ENCODE measurements at regions not wholly inside any gene's neighbourhood (a gene's known extent, or its start where the extent isn't known, plus 50 kb on each side); places are given as distances from the start of the nearest gene placed in this dataset.
"Not testable (repeated sequence)": the region's sequence is repeated elsewhere in the genome, so short reads cannot be mapped to it uniquely, and the experiment has no call there.

DNA sequence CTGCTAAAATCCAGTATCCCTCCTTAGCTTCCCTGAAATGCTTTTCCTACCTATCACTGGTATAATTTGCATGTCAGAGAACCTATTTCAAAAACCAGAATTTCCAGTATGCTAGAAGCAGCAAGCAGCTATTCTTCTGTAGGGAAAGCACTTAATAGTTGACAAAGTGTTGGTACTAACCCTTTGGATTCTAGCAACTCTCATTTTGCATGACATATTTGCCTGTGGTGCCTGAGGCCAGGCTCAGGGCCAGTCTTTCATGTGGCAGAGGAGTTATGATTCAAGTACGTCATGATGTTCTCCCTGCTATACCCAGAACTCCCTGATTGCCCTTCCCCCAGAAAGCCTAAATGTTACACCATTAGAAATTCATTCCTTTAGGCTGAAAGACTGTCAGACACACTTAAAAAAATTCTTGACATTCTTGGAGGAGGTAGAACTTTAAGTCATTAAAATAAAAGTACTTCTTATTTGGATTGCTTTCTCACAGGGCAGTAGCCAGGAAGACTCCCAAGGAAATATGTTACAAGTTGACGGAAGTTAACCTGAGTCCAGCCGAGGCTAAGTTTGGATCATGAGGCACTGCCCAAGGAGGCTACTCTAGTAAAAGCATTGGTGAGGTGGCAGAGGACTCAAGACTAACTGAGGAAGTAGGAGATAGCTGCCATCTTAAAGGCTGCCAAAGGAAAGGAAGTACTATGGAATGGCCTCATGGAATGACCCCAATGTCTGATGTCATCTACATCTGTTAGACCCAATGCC is 298.4 kb upstream of the SPAG17 start:
- H3K4me1 ChIP-seq, result no peaks in the 10 kb centered on the region
- no peak overlapping the region for H3K27ac ChIP-seq
- intact Hi-C loops (cut with DNase I; ENCODE audit: low total_unique reads), result no loop called here
- DNase-seq, result no peak
- TF ChIP-seq, protein P1, sequence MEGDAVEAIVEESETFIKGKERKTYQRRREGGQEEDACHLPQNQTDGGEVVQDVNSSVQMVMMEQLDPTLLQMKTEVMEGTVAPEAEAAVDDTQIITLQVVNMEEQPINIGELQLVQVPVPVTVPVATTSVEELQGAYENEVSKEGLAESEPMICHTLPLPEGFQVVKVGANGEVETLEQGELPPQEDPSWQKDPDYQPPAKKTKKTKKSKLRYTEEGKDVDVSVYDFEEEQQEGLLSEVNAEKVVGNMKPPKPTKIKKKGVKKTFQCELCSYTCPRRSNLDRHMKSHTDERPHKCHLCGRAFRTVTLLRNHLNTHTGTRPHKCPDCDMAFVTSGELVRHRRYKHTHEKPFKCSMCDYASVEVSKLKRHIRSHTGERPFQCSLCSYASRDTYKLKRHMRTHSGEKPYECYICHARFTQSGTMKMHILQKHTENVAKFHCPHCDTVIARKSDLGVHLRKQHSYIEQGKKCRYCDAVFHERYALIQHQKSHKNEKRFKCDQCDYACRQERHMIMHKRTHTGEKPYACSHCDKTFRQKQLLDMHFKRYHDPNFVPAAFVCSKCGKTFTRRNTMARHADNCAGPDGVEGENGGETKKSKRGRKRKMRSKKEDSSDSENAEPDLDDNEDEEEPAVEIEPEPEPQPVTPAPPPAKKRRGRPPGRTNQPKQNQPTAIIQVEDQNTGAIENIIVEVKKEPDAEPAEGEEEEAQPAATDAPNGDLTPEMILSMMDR (IDR thresholded peaks at IDR 0.05), result no peak
- H3K27me3 ChIP-seq, result no peaks in the 10 kb centered on the region
- no peak overlapping the region for H3K4me3 ChIP-seq
- H3K9me3 ChIP-seq, result no peaks in the 10 kb centered on the region
- no peaks in the 10 kb centered on the region for H3K36me3 ChIP-seq

DNA sequence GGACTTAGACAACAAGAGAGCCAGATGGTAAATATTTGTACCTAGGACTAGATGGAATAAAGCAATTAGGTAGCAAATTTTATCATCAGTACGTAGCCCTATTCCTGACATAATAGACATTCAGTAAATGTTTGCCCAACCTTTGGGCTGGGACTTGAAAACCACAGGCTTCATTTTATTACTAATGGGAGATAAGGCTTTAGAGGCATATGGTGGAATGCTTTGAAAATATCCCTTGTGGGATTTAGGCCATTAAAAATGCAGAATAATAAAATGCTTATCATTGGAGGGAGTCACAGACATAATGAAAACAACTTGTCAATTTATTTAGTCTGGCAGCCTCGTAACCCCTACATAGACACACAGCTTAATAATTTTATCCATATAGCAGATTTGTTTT is 296.1 kb upstream of the SPAG17 start:
- H3K27me3 ChIP-seq, result no peaks in the 10 kb centered on the region
- no peak overlapping the region for H3K27ac ChIP-seq
- H3K9me3 ChIP-seq, result no peaks in the 10 kb centered on the region
- H3K36me3 ChIP-seq, result no peaks in the 10 kb centered on the region
- no peak overlapping the region for H3K4me3 ChIP-seq
- no peaks in the 10 kb centered on the region for H3K4me1 ChIP-seq
- TF ChIP-seq, protein P1 (IDR thresholded peaks at IDR 0.05), result no peak
- no peak for DNase-seq
- intact Hi-C loops (cut with DNase I; ENCODE audit: low total_unique reads), result no loop called here

DNA sequence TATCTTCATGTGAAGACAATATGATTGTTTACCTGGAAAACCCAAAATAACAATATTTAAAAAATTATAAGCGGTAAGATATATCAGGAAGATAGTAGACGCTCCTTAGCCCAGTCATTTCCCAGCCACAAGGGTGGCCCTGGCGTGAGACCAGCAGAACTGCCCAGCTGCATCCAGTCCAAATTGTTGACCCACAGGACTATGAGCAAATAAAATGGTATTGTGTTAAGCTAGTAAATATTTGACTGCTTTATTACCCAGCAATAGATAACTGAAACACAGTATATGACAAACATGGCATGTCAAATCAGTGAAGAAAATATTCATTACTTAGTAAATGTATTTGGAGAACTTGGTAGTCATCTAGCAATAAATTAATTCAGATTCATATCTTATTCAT is 294.3 kb upstream of the SPAG17 start:
- DNase-seq, result no peak
- no peaks in the 10 kb centered on the region for H3K36me3 ChIP-seq
- H3K4me1 ChIP-seq, result no peaks in the 10 kb centered on the region
- H3K4me3 ChIP-seq, result no peak overlapping the region
- no peaks in the 10 kb centered on the region for H3K27me3 ChIP-seq
- H3K9me3 ChIP-seq, result no peaks in the 10 kb centered on the region
- TF ChIP-seq, protein P1 (IDR thresholded peaks at IDR 0.05), result no peak
- intact Hi-C loops (cut with DNase I; ENCODE audit: low total_unique reads), result no loop called here
- H3K27ac ChIP-seq, result no peak overlapping the region

DNA sequence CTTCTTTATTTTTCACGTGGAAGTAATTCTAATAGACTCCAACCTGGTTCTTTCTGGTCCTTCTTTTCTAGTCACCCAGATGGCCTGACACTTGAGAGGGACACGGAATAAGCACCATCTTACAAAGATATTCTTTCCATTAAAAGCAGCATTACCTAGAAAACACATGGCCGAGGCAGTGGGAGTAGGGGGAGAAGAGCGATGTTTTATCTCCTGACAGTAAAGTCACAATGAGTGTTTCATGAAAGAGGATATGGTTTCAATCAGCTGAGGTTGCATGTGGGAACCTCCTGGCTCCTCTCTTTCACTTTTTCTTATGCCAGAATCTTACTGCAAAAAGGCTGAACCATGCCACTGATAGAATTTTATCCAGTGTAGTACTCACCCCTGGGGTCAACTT is 288.8 kb upstream of the SPAG17 start:
- TF ChIP-seq, protein P1 (IDR thresholded peaks at IDR 0.05), result no peak
- intact Hi-C loops (cut with DNase I; ENCODE audit: low total_unique reads), result no loop called here
- H3K36me3 ChIP-seq, result no peaks in the 10 kb centered on the region
- no peaks in the 10 kb centered on the region for H3K9me3 ChIP-seq
- no peak overlapping the region for H3K27ac ChIP-seq
- DNase-seq, result no peak
- no peak overlapping the region for H3K4me3 ChIP-seq
- no peaks in the 10 kb centered on the region for H3K4me1 ChIP-seq
- H3K27me3 ChIP-seq, result no peaks in the 10 kb centered on the region

DNA sequence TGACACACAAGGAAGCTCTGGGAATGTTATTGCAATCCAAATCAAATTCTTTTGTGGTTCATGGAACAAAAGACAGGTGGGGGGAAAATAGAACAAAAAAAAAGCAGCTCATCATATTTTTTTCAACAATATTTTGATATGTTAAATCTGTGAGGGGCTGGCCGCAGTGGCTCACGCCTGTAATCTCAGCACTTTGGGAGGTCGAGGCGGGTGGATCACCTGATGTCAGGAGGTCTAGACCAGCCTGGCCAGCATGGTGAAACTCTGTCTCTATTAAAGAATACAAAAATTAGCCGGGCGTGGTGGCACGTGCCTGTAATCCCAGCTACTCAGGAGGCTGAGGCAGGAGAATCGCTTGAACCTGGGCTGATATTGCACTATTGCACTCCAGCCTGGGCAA is 279.4 kb upstream of the SPAG17 start:
- H3K9me3 ChIP-seq, result peaks cover 0 to 18% (median 6%) of the 10 kb centered on the region in 3 donors
- H3K4me3 ChIP-seq; intact Hi-C loops (cut with DNase I; ENCODE audit: low total_unique reads); H3K4me1 ChIP-seq; DNase-seq; H3K27me3 ChIP-seq; H3K27ac ChIP-seq; H3K36me3 ChIP-seq: not testable (repeated sequence)

DNA sequence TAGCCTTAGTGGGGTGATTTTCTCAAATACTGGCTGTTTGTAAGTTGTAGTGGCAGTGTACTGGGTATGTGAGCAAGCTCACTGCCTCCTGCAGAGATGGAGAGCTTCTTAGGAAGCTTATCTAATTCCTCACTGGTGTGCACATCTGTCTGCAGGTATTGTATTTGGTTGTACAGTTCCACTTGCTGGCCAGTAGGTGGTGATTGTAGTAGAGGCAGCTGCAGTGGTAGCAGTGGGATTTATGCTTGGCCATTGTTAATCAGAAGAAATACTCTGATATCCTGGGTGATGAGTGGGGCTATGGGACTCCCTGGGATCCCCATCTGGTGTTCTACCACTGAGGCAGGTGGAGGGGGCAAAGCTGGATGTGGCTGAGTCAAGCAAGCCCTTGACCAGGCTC is 276.1 kb upstream of the SPAG17 start:
- no peak for DNase-seq
- no peaks in the 10 kb centered on the region for H3K4me1 ChIP-seq
- H3K4me3 ChIP-seq, result no peak overlapping the region
- H3K36me3 ChIP-seq, result no peaks in the 10 kb centered on the region
- no peaks in the 10 kb centered on the region for H3K27me3 ChIP-seq
- intact Hi-C loops (cut with DNase I; ENCODE audit: low total_unique reads), result no loop called here
- H3K27ac ChIP-seq, result no peak overlapping the region
- TF ChIP-seq, protein P1 (IDR thresholded peaks at IDR 0.05), result no peak
- H3K9me3 ChIP-seq, result peaks cover 0 to 22% (median 6%) of the 10 kb centered on the region in 3 donors
